ENCODE measurements at regions not wholly inside any gene's neighbourhood (a gene's known extent, or its start where the extent isn't known, plus 50 kb on each side); places are given as distances from the start of the nearest gene placed in this dataset.
A peak's percentile ranks its signal among the peaks of the same experiment; 100 is the strongest.

GRCh38 chr6:146990821-146991798, 213.1 kb upstream of the STXBP5 start (continued):
- TF ChIP-seq ZNF609 (CRISPR knock-in tag; IDR thresholded peaks at IDR 0.05; ENCODE audit: borderline replicate concordance) = peak; percentile 64
- peak; percentile 28; the same call in 1 of the 2 replicates for TF ChIP-seq YEATS2 (CRISPR knock-in tag; IDR thresholded peaks at IDR 0.05; ENCODE audit: borderline replicate concordance)
- no peak for TF ChIP-seq ZNF652 (CRISPR knock-in tag; IDR thresholded peaks at IDR 0.05; ENCODE audit: borderline replicate concordance, low read depth)
- no peak; the same call in 1 of the 2 replicates for TF ChIP-seq TBX3 (IDR thresholded peaks at IDR 0.05; ENCODE audit: borderline replicate concordance)
- TF ChIP-seq POLR2G (IDR thresholded peaks at IDR 0.05; ENCODE audit: low read depth, low read length) = no peak
- no peak for TF ChIP-seq BRCA1 (CRISPR knock-in tag; IDR thresholded peaks at IDR 0.05)
- no peak for TF ChIP-seq KMT2A (CRISPR knock-in tag; IDR thresholded peaks at IDR 0.05)
- TF ChIP-seq ZNF484 (CRISPR knock-in tag; IDR thresholded peaks at IDR 0.05; ENCODE audit: borderline replicate concordance, low read depth) = no peak
- no peak for TF ChIP-seq JDP2 (CRISPR knock-in tag; IDR thresholded peaks at IDR 0.05; ENCODE audit: borderline replicate concordance)
- peak; percentile 79 for TF ChIP-seq FOXK1 (CRISPR knock-in tag; IDR thresholded peaks at IDR 0.05; ENCODE audit: borderline replicate concordance, low read depth)
- no peak for TF ChIP-seq ZNF788 (CRISPR knock-in tag; IDR thresholded peaks at IDR 0.05; ENCODE audit: borderline replicate concordance)
- TF ChIP-seq IKZF5 (CRISPR knock-in tag; IDR thresholded peaks at IDR 0.05) = peak; percentile 69; the same call in 1 of the 2 replicates
- TF ChIP-seq ZNF749 (CRISPR knock-in tag; IDR thresholded peaks at IDR 0.05; ENCODE audit: borderline replicate concordance) = no peak
- TF ChIP-seq ZNF761 (CRISPR knock-in tag; conservative IDR thresholded peaks at IDR 0.05) = no peak
- no peak for TF ChIP-seq PRDM4 (CRISPR knock-in tag; IDR thresholded peaks at IDR 0.05; ENCODE audit: borderline replicate concordance)
- TF ChIP-seq GLMP (CRISPR knock-in tag; IDR thresholded peaks at IDR 0.05; ENCODE audit: borderline replicate concordance) = no peak
- no peak for TF ChIP-seq AKAP8 (CRISPR knock-in tag; IDR thresholded peaks at IDR 0.05)
- TF ChIP-seq ZNF10 (CRISPR knock-in tag; IDR thresholded peaks at IDR 0.05; ENCODE audit: borderline replicate concordance, low read depth) = no peak
- TF ChIP-seq SIX4 (CRISPR knock-in tag; IDR thresholded peaks at IDR 0.05) = 0 out of 2 replicates have a peak, but pooled peaks have one; percentile 62
